Ishikawa (cell line): ENCODE measurements at regions not wholly inside any gene's neighbourhood (a gene's known extent, or its start where the extent isn't known, plus 50 kb on each side); places are given as distances from the start of the nearest gene placed in this dataset.

Experiments
- CEBPB ChIP-seq: IDR thresholded peaks from 2 replicates; pipeline ENCODE4 v1.6.1; 2012
- CREB1 ChIP-seq: IDR thresholded peaks from 2 replicates; pipeline ENCODE4 v1.6.1; 2012; ENCODE audit warnings: low read depth
- EGR1 ChIP-seq: IDR thresholded peaks from 2 replicates; pipeline ENCODE4 v1.6.1; 2012
- EP300 ChIP-seq: IDR thresholded peaks from 2 replicates; pipeline ENCODE4 v1.6.1; 2012; ENCODE audit warnings: borderline replicate concordance
- FOXM1 ChIP-seq: IDR thresholded peaks from 2 replicates; pipeline ENCODE4 v1.6.1; 2012; ENCODE audit warnings: low read depth, borderline replicate concordance
- MAX ChIP-seq: IDR thresholded peaks from 2 replicates; pipeline ENCODE4 v1.6.1; 2012
- NFIC ChIP-seq: IDR thresholded peaks from 2 replicates; pipeline ENCODE4 v1.6.1; 2012
- RAD21 ChIP-seq: IDR thresholded peaks from 2 replicates; pipeline ENCODE4 v1.6.1; 2012; ENCODE audit warnings: low read depth
- REST ChIP-seq: IDR thresholded peaks from 2 replicates; pipeline ENCODE4 v1.6.1; 2012; ENCODE audit warnings: low read depth, mild to moderate bottlenecking
- TAF1 ChIP-seq: IDR thresholded peaks from 2 replicates; pipeline ENCODE4 v1.6.1; 2012; ENCODE audit warnings: low read depth, mild to moderate bottlenecking
- TCF12 ChIP-seq: IDR thresholded peaks from 2 replicates; pipeline ENCODE4 v1.6.1; 2012; ENCODE audit warnings: low read depth
- TEAD4 ChIP-seq: IDR thresholded peaks from 2 replicates; pipeline ENCODE4 v1.6.1; 2012
- USF1 ChIP-seq: IDR thresholded peaks from 2 replicates; pipeline ENCODE4 v1.6.1; 2012
- YY1 ChIP-seq: IDR thresholded peaks from 2 replicates; pipeline ENCODE4 v1.6.1; 2012; ENCODE audit warnings: low read depth
- ZBTB7A ChIP-seq: IDR thresholded peaks from 2 replicates; pipeline ENCODE4 v1.6.1; 2012; ENCODE audit warnings: low read depth

GRCh38 chr4:91824773-91825172 is 479.0 kb upstream of the GRID2 start:
- no peak for TF ChIP-seq ZBTB7A
- TF ChIP-seq EGR1: no peak
- TF ChIP-seq NFIC: no peak
- TF ChIP-seq REST: no peak
- TF ChIP-seq MAX: no peak
- no peak for TF ChIP-seq YY1
- no peak for TF ChIP-seq EP300
- TF ChIP-seq TAF1: no peak
- no peak for TF ChIP-seq USF1

GRCh38 chr4:91826186-91826585 is 477.6 kb upstream of the GRID2 start:
- TF ChIP-seq EP300 (no peak), FOXM1 (no peak), RAD21 (no peak), CREB1 (no peak), ZBTB7A (no peak), TEAD4 (no peak), MAX (no peak), TCF12 (no peak), TAF1 (no peak), REST (no peak), USF1 (no peak), NFIC (no peak), YY1 (no peak), CEBPB (no peak), EGR1 (no peak)

GRCh38 chr4:91827914-91828313 is 475.9 kb upstream of the GRID2 start:
- TF ChIP-seq EGR1: no peak
- no peak for TF ChIP-seq TAF1
- TF ChIP-seq CEBPB: no peak
- no peak for TF ChIP-seq RAD21
- TF ChIP-seq NFIC: no peak
- TF ChIP-seq MAX: no peak
- TF ChIP-seq EP300: no peak
- no peak for TF ChIP-seq TCF12
- TF ChIP-seq TEAD4: no peak
- TF ChIP-seq USF1: no peak
- TF ChIP-seq REST: no peak
- no peak for TF ChIP-seq FOXM1
- TF ChIP-seq CREB1: no peak
- no peak for TF ChIP-seq YY1
- TF ChIP-seq ZBTB7A: no peak

- TF ChIP-seq TAF1: no peak
- TF ChIP-seq EGR1: no peak
- TF ChIP-seq NFIC: no peak
- TF ChIP-seq CEBPB: no peak
- TF ChIP-seq FOXM1: no peak
- no peak for TF ChIP-seq EP300
- TF ChIP-seq RAD21: no peak
- TF ChIP-seq CREB1: no peak
- no peak for TF ChIP-seq TCF12
- TF ChIP-seq MAX: no peak
- TF ChIP-seq USF1: no peak
- TF ChIP-seq REST: no peak
- no peak for TF ChIP-seq ZBTB7A
- no peak for TF ChIP-seq TEAD4
- TF ChIP-seq YY1: no peak
Measured at GRCh38 chr4:91829531-91829930, 474.2 kb upstream of the GRID2 start.
